ENCODE measurements at regions not wholly inside any gene's neighbourhood (a gene's known extent, or its start where the extent isn't known, plus 50 kb on each side); places are given as distances from the start of the nearest gene placed in this dataset.

DNA sequence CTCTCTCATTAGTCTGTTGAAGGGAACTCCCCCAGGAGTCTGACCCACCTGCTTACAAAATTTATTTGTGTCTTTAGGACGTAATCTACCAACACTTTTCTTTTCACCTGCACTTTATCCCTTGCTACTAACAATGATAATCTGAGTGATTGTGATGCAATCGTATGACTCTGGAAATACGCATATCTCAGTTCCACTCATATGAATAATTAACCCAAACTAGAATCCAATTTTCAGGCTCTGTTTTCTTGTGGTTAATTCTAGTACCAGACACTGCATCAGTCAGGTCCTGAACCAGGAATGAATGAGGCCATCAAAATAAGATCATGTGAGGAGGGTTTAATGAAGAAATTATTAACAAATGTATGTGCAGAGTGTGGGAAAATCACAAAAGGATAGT lies 158.4 kb upstream of the SRD5A2 start:
- TF ChIP-seq, protein P1, sequence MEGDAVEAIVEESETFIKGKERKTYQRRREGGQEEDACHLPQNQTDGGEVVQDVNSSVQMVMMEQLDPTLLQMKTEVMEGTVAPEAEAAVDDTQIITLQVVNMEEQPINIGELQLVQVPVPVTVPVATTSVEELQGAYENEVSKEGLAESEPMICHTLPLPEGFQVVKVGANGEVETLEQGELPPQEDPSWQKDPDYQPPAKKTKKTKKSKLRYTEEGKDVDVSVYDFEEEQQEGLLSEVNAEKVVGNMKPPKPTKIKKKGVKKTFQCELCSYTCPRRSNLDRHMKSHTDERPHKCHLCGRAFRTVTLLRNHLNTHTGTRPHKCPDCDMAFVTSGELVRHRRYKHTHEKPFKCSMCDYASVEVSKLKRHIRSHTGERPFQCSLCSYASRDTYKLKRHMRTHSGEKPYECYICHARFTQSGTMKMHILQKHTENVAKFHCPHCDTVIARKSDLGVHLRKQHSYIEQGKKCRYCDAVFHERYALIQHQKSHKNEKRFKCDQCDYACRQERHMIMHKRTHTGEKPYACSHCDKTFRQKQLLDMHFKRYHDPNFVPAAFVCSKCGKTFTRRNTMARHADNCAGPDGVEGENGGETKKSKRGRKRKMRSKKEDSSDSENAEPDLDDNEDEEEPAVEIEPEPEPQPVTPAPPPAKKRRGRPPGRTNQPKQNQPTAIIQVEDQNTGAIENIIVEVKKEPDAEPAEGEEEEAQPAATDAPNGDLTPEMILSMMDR (IDR thresholded peaks at IDR 0.05 in 8 of 11, conservative IDR thresholded peaks at IDR 0.05 in 3 of 11) = no peak
- TF ChIP-seq POLR2AphosphoS5 (IDR thresholded peaks at IDR 0.05) = no peak
- no peak for TF ChIP-seq POLR2A (IDR thresholded peaks at IDR 0.05)

All from spleen (tissue), 7 donors.